ENCODE measurements at regions not wholly inside any gene's neighbourhood (a gene's known extent, or its start where the extent isn't known, plus 50 kb on each side); places are given as distances from the start of the nearest gene placed in this dataset.
"Not testable (repeated sequence)": the region's sequence is repeated elsewhere in the genome, so short reads cannot be mapped to it uniquely, and the experiment has no call there.

GRCh38 chr13:107937848-107938247, 277.5 kb downstream of the LIG4 start:
- no peak for TF ChIP-seq Cebpa-rat (IDR thresholded peaks at IDR 0.05)
- Histone ChIP-seq H3K9me3 (peaks cover 15% of the 10 kb centered on the region; the same call in 1 of the 2 replicates), H3K27me3 (no peaks in the 10 kb centered on the region), H3K36me3 (no peaks in the 10 kb centered on the region), H3K9ac (no peak overlapping the region), H3K4me3 (no peak overlapping the region), H3K4me1 (no peaks in the 10 kb centered on the region), H4K20me1 (no peaks in the 10 kb centered on the region), H3K4me2 (no peak overlapping the region), H3K27ac (no peak overlapping the region)

- Histone ChIP-seq H3K4me1 (no peaks in the 10 kb centered on the region), H3K9me3 (no peaks in the 10 kb centered on the region), H3K4me2 (no peak overlapping the region), H3K36me3 (no peaks in the 10 kb centered on the region), H3K4me3 (no peak overlapping the region), H4K20me1 (no peaks in the 10 kb centered on the region), H3K27me3 (no peaks in the 10 kb centered on the region), H3K27ac (no peak overlapping the region), H3K9ac (no peak overlapping the region)
- no peak for TF ChIP-seq Cebpa-rat (IDR thresholded peaks at IDR 0.05)
Observed at GRCh38 chr13:107931056-107931455, 284.3 kb downstream of the LIG4 start.

GRCh38 chr13:107928762-107929161, 286.6 kb downstream of the LIG4 start:
- Histone ChIP-seq H3K27me3 (no peaks in the 10 kb centered on the region), H3K9ac (no peak overlapping the region), H3K4me1 (no peaks in the 10 kb centered on the region), H3K27ac (no peak overlapping the region), H3K4me3 (no peak overlapping the region), H3K36me3 (no peaks in the 10 kb centered on the region), H3K4me2 (no peak overlapping the region), H4K20me1 (no peaks in the 10 kb centered on the region), H3K9me3 (no peaks in the 10 kb centered on the region)
- TF ChIP-seq Cebpa-rat (IDR thresholded peaks at IDR 0.05): no peak

- no peak for TF ChIP-seq Cebpa-rat (IDR thresholded peaks at IDR 0.05)
Observed at GRCh38 chr13:107927557-107927956, 287.8 kb downstream of the LIG4 start.

GRCh38 chr13:107926515-107926914, 288.8 kb downstream of the LIG4 start:
- H4K20me1 ChIP-seq, H3K36me3 ChIP-seq, H3K27me3 ChIP-seq, H3K4me2 ChIP-seq, H3K27ac ChIP-seq, H3K9ac ChIP-seq, H3K4me1 ChIP-seq, H3K9me3 ChIP-seq, H3K4me3 ChIP-seq: not testable (repeated sequence)

More at GRCh38 chr13:107927557-107927956, 287.8 kb downstream of the LIG4 start:
- H3K27me3 ChIP-seq: no peaks in the 10 kb centered on the region
- H4K20me1 ChIP-seq: no peaks in the 10 kb centered on the region
- H3K4me1 ChIP-seq: no peaks in the 10 kb centered on the region
- H3K4me2 ChIP-seq: no peak overlapping the region
- no peak overlapping the region for H3K4me3 ChIP-seq
- no peak overlapping the region for H3K27ac ChIP-seq
- H3K9me3 ChIP-seq: no peaks in the 10 kb centered on the region
- H3K36me3 ChIP-seq: no peaks in the 10 kb centered on the region
- H3K9ac ChIP-seq: no peak overlapping the region

- H3K4me3 ChIP-seq, H3K36me3 ChIP-seq, H3K27ac ChIP-seq, H3K4me2 ChIP-seq, H3K27me3 ChIP-seq, H4K20me1 ChIP-seq, H3K4me1 ChIP-seq, H3K9ac ChIP-seq, H3K9me3 ChIP-seq: not testable (repeated sequence)
Observed at GRCh38 chr13:107916902-107917301, 298.4 kb downstream of the LIG4 start.

GRCh38 chr13:107912745-107913144, 302.6 kb downstream of the LIG4 start:
- H3K27me3 ChIP-seq: no peaks in the 10 kb centered on the region
- no peaks in the 10 kb centered on the region for H4K20me1 ChIP-seq
- no peaks in the 10 kb centered on the region for H3K9me3 ChIP-seq
- no peak overlapping the region for H3K4me3 ChIP-seq
- no peaks in the 10 kb centered on the region for H3K4me1 ChIP-seq
- TF ChIP-seq Cebpa-rat (IDR thresholded peaks at IDR 0.05): no peak
- H3K36me3 ChIP-seq: no peaks in the 10 kb centered on the region
- no peak overlapping the region for H3K4me2 ChIP-seq
- no peak overlapping the region for H3K9ac ChIP-seq
- no peak overlapping the region for H3K27ac ChIP-seq

- H3K9ac ChIP-seq: no peak overlapping the region
- no peak for TF ChIP-seq Cebpa-rat (IDR thresholded peaks at IDR 0.05)
- no peaks in the 10 kb centered on the region for H4K20me1 ChIP-seq
- H3K27ac ChIP-seq: no peak overlapping the region
- no peaks in the 10 kb centered on the region for H3K9me3 ChIP-seq
- H3K4me3 ChIP-seq: no peak overlapping the region
- no peak overlapping the region for H3K4me2 ChIP-seq
- H3K4me1 ChIP-seq: no peaks in the 10 kb centered on the region
- no peaks in the 10 kb centered on the region for H3K27me3 ChIP-seq
- H3K36me3 ChIP-seq: no peaks in the 10 kb centered on the region
Observed at GRCh38 chr13:107907065-107907805, 308.1 kb downstream of the LIG4 start.

- Histone ChIP-seq H3K9ac (no peak overlapping the region), H3K4me1 (no peaks in the 10 kb centered on the region), H3K36me3 (no peaks in the 10 kb centered on the region), H3K27me3 (no peaks in the 10 kb centered on the region), H4K20me1 (no peaks in the 10 kb centered on the region), H3K4me3 (no peak overlapping the region), H3K27ac (no peak overlapping the region), H3K9me3 (no peaks in the 10 kb centered on the region), H3K4me2 (no peak overlapping the region)
- TF ChIP-seq Cebpa-rat (IDR thresholded peaks at IDR 0.05): no peak
Observed at GRCh38 chr13:107906131-107906530, 309.2 kb downstream of the LIG4 start.

GRCh38 chr13:107901996-107902562, 313.3 kb downstream of the LIG4 start:
- H3K27ac ChIP-seq: no peak overlapping the region
- H3K9me3 ChIP-seq: peaks cover 6% of the 10 kb centered on the region; the same call in 1 of the 2 replicates
- peaks cover 7% of the 10 kb centered on the region for H3K4me1 ChIP-seq
- H3K36me3 ChIP-seq: no peaks in the 10 kb centered on the region
- TF ChIP-seq Cebpa-rat (IDR thresholded peaks at IDR 0.05): no peak
- H3K27me3 ChIP-seq: no peaks in the 10 kb centered on the region
- no peak overlapping the region for H3K4me3 ChIP-seq
- no peak overlapping the region for H3K4me2 ChIP-seq
- no peaks in the 10 kb centered on the region for H4K20me1 ChIP-seq
- no peak overlapping the region for H3K9ac ChIP-seq
